PC-9 (cell line): ENCODE measurements at regions not wholly inside any gene's neighbourhood (a gene's known extent, or its start where the extent isn't known, plus 50 kb on each side); places are given as distances from the start of the nearest gene placed in this dataset.
A peak's percentile ranks its signal among the peaks of the same experiment; 100 is the strongest.

Experiments
- EZH2 ChIP-seq: fragments of 200-600 bp; sonication (generic); IDR thresholded peaks from 2 replicates; pipeline ENCODE4 v1.8.0; 2017; ENCODE audit warnings: antibody characterized with exemption, low read depth
- TF ChIP-seq, protein P1 (sequence below): fragments of 200-600 bp; sonication (generic); conservative IDR thresholded peaks from 2 replicates; pipeline ENCODE4 v1.6.1; 2017; ENCODE audit warnings: mixed run types, antibody characterized with exemption, mild to moderate bottlenecking, moderate library complexity

DNA sequence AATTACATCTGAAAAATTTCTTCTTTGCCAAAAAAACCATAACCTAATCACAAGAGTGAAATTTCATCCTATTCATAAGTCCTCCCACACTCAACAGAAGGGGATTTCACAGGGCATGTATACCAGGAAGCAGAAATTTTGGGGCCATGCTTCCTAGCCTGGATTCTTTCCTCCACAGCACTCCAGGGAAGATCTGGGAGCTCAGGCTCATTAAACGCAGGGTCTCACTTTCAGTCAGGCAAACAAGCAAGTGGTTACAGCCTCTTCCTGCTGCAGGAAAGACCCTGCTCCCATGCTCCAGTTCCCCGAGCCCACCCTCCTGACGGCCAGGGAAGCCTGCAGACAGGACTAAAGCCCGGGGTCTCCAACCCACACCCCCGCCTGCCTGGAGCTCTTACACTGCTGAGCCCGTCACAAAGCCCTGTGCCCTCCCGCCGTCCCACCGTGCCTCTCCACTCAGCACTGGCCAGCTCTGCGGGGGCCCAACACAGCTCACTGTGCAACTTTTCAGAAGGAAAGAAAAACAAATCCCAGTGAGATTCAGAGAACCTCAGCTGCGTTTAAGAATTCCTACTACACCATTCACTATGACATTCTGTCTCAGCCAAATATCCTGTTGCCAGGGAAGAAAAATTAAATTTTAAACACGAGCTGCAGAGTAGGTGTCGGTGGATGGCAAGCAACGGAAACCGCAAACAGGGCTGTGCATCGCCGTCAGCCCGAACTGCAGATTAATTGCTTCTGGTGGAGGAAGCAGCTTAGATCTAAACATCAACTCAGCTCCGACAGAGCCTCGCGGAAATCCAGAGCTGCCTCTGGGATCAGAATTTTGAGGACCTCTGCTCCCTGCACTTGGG is 106.7 kb upstream of the SFSWAP start:
- TF ChIP-seq, protein P1, sequence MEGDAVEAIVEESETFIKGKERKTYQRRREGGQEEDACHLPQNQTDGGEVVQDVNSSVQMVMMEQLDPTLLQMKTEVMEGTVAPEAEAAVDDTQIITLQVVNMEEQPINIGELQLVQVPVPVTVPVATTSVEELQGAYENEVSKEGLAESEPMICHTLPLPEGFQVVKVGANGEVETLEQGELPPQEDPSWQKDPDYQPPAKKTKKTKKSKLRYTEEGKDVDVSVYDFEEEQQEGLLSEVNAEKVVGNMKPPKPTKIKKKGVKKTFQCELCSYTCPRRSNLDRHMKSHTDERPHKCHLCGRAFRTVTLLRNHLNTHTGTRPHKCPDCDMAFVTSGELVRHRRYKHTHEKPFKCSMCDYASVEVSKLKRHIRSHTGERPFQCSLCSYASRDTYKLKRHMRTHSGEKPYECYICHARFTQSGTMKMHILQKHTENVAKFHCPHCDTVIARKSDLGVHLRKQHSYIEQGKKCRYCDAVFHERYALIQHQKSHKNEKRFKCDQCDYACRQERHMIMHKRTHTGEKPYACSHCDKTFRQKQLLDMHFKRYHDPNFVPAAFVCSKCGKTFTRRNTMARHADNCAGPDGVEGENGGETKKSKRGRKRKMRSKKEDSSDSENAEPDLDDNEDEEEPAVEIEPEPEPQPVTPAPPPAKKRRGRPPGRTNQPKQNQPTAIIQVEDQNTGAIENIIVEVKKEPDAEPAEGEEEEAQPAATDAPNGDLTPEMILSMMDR: no peak
- TF ChIP-seq EZH2: 0 out of 2 replicates have a peak, but pooled peaks have one; percentile 28
